Adrenal gland (tissue), 9 donors: ENCODE measurements at regions not wholly inside any gene's neighbourhood (a gene's known extent, or its start where the extent isn't known, plus 50 kb on each side); places are given as distances from the start of the nearest gene placed in this dataset.

Experiments used
- DNase-seq, 7 donors: peaks; one replicate each; pipeline ENCODE4 v3.0.0-alpha.2; 2019 to 2020
- H3K27ac ChIP-seq, 5 donors: fragments of 200-600 bp; sonication (generic) in 4 of 5; 1 replicate in 3 of 5; 2 replicates in 2 of 5; pipeline versions ENCODE4 v1.5.1 to v1.8.0; 2016 to 2020; ENCODE audit warnings: mild to moderate bottlenecking in 1 of 5
- H3K27me3 ChIP-seq: fragments of 200-600 bp; 2 replicates; pipeline ENCODE4 v1.8.0; 2021
- H3K36me3 ChIP-seq, 2 donors: fragments of 200-600 bp; replicated peaks in 1 of 2; 1 replicate in 1 of 2; 2 replicates in 1 of 2; pipeline versions ENCODE4 v1.5.1 to v1.8.0; 2018 to 2022
- H3K4me1 ChIP-seq, 2 donors: fragments of 200-600 bp; replicated peaks in 1 of 2; 1 replicate in 1 of 2; 2 replicates in 1 of 2; pipeline versions ENCODE4 v1.5.1 to v1.8.0; 2018 to 2021
- H3K4me3 ChIP-seq, 4 donors: fragments of 200-600 bp; sonication (generic) in 3 of 4; one replicate each; pipeline ENCODE4 v1.5.1; 2016 to 2018
- H3K9me3 ChIP-seq, 3 donors: fragments of 200-600 bp; sonication (generic) in 1 of 3; replicated peaks in 1 of 3; 1 replicate in 2 of 3; 2 replicates in 1 of 3; pipeline versions ENCODE4 v1.5.1 to v1.8.0; 2016 to 2021
- POLR2A ChIP-seq, 2 donors: fragments of 450-650 bp; IDR thresholded peaks; one replicate each; pipeline ENCODE4 v1.6.1; 2017; ENCODE audit warnings: antibody characterized with exemption in 2 of 2, mild to moderate bottlenecking in 2 of 2, moderate library complexity in 1 of 2
- WGBS, 4 donors: extraction: QIAGEN DNeasy Blood & Tissue Kit in 2 of 4; methylation state at CpG; one replicate each; pipeline versions ENCODE4 v1.1.5 to v1.1.7; 2013 to 2017; 5-methylcytosine and 5-hydroxymethylcytosine counted together
- intact Hi-C, 2 donors: fragments of 100-400 bp; cut with DNase I; formaldehyde crosslinking; loops; one replicate each; pipeline versions ENCODE4 v1.14.1 to v1.15.0; 2022 to 2023
- TF ChIP-seq, protein P1 (sequence below), 6 experiments: fragments of 450-650 bp in 4 of 6; fragments of 200-600 bp in 2 of 6; sonication (generic) in 1 of 6; IDR thresholded peaks; 1 replicate in 5 of 6; 2 replicates in 1 of 6; pipeline versions ENCODE4 v1.5.1 to v1.8.0; 2016 to 2021; ENCODE audit warnings: antibody characterized with exemption in 6 of 6, mild to moderate bottlenecking in 2 of 6, moderate library complexity in 1 of 6
- donor health status: healthy with polysubstance abuse.
- donor health status: Bipolar disorder and iron deficiency.
- donor health status: DM: yes; HTN: yes; CAD: no.
- donor health status: DM: no; HTN: no; CAD: no.
- donor health status: DM: no; HTN: no; CAD: no.

DNA sequence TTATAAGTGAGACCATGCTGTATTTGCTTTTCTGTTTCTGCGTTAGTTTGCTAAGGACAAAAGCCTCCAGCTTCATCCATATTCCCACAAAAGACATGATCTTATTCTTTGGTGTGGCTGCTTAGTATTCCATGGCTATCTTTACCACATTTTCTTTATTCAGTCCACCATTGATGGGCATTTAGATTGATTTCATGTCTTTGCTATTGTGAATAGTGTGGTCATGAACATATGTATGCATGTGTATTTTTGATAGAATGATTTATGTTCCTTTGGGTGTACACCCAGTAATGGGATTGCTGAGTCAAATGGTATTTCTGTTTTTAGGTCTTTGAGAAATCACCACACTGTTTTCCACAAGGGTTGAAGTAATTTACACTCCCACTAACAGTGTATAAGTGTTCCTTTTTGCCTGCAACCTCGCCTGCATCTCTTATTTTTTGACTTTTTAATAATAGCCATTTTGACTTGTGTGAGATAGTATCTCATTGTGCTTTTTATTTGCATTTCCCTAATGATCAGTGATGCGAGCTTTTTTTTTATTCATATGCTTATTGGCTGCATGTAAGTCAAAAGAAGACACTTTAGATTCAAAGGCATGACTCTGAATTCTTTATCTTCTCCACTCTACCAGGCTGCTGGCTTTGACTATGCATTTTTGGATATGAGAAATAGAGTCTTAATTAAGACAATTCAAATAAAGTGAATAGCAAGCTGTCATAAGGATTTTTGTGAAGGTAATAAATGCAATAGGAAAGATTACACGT is 183.3 kb upstream of the SYNPR start:
- intact Hi-C loops: no loop called here
- 65 to 72% (median 68%) methylated on average over 4 of the region's 4 CpGs for WGBS, 4 donors
- Histone ChIP-seq H3K4me3 (no peak overlapping the region), H3K9me3 (no peaks in the 10 kb centered on the region), H3K4me1 (no peaks in the 10 kb centered on the region), H3K27ac (no peak overlapping the region), H3K27me3 (no peaks in the 10 kb centered on the region), H3K36me3 (no peaks in the 10 kb centered on the region)
- TF ChIP-seq, protein P1, sequence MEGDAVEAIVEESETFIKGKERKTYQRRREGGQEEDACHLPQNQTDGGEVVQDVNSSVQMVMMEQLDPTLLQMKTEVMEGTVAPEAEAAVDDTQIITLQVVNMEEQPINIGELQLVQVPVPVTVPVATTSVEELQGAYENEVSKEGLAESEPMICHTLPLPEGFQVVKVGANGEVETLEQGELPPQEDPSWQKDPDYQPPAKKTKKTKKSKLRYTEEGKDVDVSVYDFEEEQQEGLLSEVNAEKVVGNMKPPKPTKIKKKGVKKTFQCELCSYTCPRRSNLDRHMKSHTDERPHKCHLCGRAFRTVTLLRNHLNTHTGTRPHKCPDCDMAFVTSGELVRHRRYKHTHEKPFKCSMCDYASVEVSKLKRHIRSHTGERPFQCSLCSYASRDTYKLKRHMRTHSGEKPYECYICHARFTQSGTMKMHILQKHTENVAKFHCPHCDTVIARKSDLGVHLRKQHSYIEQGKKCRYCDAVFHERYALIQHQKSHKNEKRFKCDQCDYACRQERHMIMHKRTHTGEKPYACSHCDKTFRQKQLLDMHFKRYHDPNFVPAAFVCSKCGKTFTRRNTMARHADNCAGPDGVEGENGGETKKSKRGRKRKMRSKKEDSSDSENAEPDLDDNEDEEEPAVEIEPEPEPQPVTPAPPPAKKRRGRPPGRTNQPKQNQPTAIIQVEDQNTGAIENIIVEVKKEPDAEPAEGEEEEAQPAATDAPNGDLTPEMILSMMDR (IDR thresholded peaks at IDR 0.05): no peak
- TF ChIP-seq POLR2A (IDR thresholded peaks at IDR 0.05): no peak
- DNase-seq: no peak

DNA sequence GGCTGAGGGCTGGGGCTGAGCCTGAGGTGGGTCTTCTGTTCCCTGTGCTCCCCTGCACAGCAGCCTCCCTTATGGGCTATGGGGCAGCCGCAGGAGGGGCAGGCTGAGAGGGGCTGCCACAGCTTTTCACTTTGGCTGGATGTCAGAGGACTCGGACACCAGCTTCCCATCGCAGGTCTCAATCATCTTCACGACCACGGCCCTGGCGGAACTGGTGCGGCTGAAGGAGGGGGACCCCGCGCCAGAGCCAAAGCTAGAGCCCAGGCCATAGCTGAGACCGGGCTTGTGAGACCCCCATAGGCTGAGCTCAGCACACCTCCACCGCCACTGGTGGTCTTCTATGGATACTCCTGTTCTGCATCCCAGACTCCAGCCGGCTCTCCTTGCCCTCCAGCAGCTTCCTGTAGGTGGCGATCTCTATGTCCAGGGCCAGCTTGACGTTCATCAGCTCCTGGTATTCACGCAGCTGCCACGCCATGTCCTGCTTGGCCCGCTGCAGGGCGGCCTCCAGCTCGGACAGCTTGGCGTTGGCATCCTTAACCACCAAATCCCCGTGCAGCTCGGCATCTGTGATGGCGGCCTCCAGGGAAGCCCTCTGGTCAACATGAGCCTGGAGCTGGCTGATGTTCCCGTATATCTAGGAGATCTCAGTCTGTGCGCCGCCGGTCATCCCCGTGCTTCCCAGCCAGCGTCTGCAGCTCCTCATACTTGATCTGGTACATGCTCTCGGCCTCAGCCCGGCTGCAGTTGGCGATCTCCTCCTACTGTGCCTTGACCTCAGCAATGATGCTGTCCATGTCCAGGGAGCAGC is 181.7 kb upstream of the SYNPR start:
- Histone ChIP-seq H3K4me3 (no peak overlapping the region), H3K9me3 (no peaks in the 10 kb centered on the region), H3K27ac (no peak overlapping the region), H3K4me1 (no peaks in the 10 kb centered on the region), H3K36me3 (no peaks in the 10 kb centered on the region), H3K27me3 (no peaks in the 10 kb centered on the region)
- intact Hi-C loops: no loop called here
- WGBS, 4 donors: 82 to 89% (median 88%) methylated on average over 21 to 32 of the region's 32 CpGs
- TF ChIP-seq POLR2A (IDR thresholded peaks at IDR 0.05): no peak
- TF ChIP-seq, protein P1 (IDR thresholded peaks at IDR 0.05): no peak
- DNase-seq: no peak

DNA sequence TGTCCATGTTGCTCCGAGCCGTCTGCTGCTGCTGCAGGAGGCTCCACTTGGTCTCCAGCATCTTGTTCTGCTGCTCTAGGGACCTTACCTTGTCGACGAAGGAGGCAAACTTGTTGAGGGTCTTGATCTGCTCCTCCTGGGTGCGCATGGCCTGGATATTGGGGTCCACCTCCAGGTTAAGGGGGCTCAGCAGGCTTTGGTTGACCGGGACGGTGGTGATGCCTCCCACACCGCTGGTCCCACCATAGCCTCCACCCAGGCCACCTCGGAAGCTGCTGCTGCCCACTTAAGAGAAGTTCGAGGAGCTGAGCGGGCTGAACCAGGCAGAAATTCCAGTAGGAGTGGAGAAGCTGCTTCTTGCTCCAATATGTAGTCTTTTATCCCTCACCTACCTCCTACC is 180.7 kb upstream of the SYNPR start:
- intact Hi-C loops: no loop called here
- Histone ChIP-seq H3K27me3 (no peaks in the 10 kb centered on the region), H3K36me3 (no peaks in the 10 kb centered on the region), H3K4me3 (no peak overlapping the region), H3K4me1 (no peaks in the 10 kb centered on the region), H3K9me3 (no peaks in the 10 kb centered on the region), H3K27ac (no peak overlapping the region)
- WGBS, 4 donors: 89 to 95% (median 91%) methylated on average over 7 to 11 of the region's 11 CpGs
- no peak for DNase-seq
- no peak for TF ChIP-seq POLR2A (IDR thresholded peaks at IDR 0.05)
- TF ChIP-seq, protein P1 (IDR thresholded peaks at IDR 0.05): no peak

DNA sequence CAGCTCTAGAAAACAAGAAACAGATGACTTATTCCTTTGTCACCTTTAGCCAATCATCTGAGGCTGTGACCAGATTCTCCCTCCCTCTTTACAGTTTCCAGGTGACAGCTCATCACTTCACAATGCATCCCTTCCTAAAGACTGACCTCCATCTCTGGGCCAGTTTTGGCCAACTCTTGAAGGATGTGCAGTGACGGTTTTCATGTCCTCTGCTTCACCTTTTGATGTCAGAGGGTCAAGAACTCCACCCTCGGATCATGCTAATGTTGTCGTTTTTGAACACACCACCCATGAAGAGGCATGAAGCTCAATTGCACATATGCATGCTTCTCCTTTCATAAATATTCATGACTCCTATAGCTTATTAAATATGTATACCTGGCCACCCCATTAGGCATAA is 161.2 kb upstream of the SYNPR start:
- DNase-seq: no peak
- intact Hi-C loops: no loop called here
- H3K4me3 ChIP-seq: no peak overlapping the region
- no peaks in the 10 kb centered on the region for H3K9me3 ChIP-seq
- no peaks in the 10 kb centered on the region for H3K27me3 ChIP-seq
- WGBS, 4 donors: 53 to 74% (median 63%) methylated on average over 3 of the region's 3 CpGs
- no peaks in the 10 kb centered on the region for H3K4me1 ChIP-seq
- no peaks in the 10 kb centered on the region for H3K36me3 ChIP-seq
- no peak overlapping the region for H3K27ac ChIP-seq
- TF ChIP-seq POLR2A (IDR thresholded peaks at IDR 0.05): no peak
- TF ChIP-seq, protein P1 (IDR thresholded peaks at IDR 0.05): no peak
